ENCODE measurements at regions not wholly inside any gene's neighbourhood (a gene's known extent, or its start where the extent isn't known, plus 50 kb on each side); places are given as distances from the start of the nearest gene placed in this dataset.
A peak's percentile ranks its signal among the peaks of the same experiment; 100 is the strongest.

- DNase-seq (ENCODE audit: low spot score) = peak; percentile 79
These were observed 162.2 kb downstream of the SREK1 start for GRCh38 chr5:66306105-66306843.

- DNase-seq (ENCODE audit: low spot score) = no peak
These were observed 162.8 kb downstream of the SREK1 start for GRCh38 chr5:66306844-66307315.

DNA sequence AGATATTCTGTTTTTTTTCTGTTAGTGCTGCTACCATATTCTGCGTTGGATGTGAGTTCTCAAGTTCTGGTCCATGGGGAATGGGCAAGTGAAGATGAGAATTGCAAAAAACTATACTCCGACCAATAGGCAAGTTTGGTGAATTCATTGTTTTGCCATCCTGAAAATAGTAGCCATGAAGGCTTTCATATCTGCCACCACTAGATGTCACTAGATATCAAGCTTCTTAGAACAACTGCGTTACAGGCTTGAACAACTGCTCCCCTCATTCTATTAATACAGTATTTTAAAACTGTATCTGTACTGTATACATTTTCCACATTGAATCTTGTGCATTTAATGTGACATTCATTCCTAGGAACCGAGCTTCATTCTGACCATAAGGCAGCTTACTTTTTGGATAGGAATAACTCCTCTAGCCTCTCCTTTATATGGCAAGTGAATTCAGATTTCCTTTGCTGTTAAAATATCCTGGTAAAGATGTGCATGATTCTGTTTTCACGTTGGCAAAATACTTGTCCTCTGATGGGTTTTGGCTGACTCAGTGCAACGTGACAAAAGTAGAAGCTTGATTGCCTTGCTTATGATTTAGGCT is 163.6 kb downstream of the SREK1 start:
- peak; percentile 82 for DNase-seq (ENCODE audit: low spot score)

DNA sequence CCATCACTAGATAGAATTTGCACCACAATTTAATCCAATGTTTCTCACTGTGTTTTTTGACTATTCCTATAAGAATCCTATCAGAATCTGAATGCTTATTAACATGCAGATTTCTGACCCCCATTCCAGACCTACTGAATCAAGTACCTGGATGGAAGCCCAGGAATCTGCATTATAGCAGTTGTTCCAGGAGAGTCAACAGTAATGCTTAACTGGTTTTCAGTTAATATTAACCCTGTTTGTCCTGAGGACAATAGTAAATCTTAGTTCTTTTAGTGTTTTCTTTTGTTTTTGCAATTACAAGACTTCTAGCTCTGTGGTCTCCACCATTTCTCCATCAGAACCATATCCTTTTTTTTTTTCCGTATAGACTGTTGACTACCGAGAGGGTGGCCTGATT is 168.2 kb downstream of the SREK1 start:
- DNase-seq (ENCODE audit: low spot score) = no peak

DNA sequence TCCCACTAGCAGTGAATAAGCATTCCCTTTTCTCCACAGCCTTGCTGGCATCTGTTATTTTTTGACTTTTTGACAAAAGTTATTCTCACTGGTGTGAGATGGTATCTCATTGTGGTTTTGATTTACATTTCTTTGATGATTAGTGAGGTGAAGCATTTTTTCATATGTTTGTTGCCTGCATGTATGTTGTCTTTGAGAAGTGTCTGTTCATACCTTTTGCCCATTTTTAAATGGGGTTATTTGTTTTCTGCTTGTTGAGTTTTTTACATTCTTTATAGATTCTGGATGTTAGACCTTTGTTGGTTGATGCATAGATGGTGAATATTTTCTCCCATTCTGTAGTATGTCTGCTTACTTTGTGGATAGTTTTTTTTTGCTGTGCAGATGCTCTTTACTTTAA is 171.7 kb downstream of the SREK1 start:
- no peak for DNase-seq (ENCODE audit: low spot score)

DNA sequence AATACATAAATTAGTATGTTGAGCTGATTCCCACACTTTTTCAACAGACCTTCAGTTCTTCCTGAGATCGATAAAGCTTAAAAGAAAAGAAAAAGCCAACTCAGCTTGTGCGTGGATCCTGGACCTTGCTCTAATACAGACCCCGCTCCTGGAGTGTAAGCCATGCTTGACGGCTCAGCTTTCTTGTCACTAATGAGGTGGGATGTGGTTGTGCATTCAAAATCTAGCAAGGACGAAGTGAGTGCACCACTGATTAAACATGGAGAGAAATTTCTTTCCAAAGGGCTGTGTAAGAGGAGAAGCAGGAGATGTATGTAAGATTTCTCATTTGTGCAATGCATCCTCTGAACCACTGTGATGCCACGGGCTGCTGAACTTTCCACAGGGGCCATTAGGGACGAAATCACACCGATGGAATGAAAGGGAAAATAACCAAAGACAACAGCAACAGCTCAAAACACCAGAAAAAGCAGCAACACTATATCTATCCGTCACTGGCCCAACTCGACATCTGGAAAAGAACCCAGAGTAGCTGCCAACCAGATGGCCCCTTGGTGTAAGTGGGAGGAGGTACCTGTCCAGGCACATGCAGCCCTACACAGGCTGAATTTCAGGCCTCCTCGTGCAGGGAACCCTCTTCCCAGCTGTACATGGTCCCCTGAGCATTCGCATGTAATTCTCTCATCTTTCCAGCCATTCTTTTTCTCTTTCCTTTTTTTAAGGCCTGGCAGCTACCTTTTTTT is 178.9 kb downstream of the SREK1 start:
- DNase-seq (ENCODE audit: low spot score) = no peak

- DNase-seq (ENCODE audit: low spot score) = no peak
These were observed 179.4 kb downstream of the SREK1 start for GRCh38 chr5:66323529-66323895.

- DNase-seq (ENCODE audit: low spot score) = peak; percentile 9
These were observed 180.3 kb downstream of the SREK1 start for GRCh38 chr5:66324357-66324756.

DNA sequence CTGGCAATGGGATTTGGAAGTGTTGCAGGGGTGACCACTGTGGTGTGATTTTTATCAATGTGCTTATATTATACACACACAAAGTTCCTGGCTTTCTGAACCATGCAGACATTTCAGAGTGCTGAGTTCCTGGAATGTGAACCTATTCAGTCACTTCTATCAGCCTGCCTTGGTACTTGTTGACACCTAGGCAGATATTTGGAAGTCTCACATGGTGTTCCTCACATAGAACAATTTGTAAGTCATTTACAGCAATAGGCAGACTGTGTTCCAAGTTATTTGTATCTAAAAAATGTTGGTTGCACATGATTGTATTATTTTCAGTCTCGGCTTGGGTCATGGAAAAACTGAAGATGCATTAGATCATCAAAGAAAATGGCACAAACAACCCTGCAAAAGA is 182.2 kb downstream of the SREK1 start:
- DNase-seq (ENCODE audit: low spot score) = no peak

DNA sequence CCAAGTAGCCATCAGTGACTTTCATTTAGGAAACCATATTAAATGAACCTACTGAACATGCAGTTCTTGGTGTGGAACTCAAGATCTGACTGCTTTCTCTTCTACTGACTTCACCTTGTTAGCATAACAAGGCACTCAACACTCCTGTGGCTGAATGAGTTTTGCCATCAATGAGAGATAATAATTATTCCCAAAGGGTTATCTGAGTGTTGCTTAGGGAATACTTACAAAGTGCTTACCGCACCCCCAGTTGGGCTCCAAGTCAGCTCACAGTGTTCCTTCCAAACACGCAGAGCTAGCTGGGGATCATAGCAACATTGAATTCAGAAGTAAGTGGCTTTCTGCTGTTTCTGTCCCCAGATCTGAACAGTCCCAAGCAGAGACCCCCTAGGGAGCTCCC is 182.9 kb downstream of the SREK1 start:
- DNase-seq (ENCODE audit: low spot score) = no peak

- DNase-seq (ENCODE audit: low spot score) = no peak
These were observed 185.0 kb downstream of the SREK1 start for GRCh38 chr5:66329078-66329477.

DNA sequence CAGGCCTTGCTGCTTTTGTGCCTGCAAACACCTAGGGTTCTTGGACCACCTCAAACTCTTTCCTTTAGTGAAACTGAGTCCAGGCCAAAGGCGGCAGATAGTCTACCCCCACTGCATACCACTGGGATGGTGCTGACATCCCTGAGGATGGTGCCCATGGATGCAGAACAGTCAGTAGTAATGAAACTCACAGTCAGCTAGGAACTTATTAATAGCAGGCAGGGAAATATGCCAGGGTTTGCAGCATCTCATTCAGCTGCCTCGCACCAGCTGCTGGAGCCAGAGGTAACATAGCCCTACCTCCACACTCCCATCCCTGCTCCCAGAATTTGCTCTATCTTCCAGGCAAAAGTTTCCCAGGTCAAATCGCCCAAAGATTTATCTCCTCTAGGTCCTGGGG is 189.1 kb downstream of the SREK1 start:
- peak; percentile 32 for DNase-seq (ENCODE audit: low spot score)

DNA sequence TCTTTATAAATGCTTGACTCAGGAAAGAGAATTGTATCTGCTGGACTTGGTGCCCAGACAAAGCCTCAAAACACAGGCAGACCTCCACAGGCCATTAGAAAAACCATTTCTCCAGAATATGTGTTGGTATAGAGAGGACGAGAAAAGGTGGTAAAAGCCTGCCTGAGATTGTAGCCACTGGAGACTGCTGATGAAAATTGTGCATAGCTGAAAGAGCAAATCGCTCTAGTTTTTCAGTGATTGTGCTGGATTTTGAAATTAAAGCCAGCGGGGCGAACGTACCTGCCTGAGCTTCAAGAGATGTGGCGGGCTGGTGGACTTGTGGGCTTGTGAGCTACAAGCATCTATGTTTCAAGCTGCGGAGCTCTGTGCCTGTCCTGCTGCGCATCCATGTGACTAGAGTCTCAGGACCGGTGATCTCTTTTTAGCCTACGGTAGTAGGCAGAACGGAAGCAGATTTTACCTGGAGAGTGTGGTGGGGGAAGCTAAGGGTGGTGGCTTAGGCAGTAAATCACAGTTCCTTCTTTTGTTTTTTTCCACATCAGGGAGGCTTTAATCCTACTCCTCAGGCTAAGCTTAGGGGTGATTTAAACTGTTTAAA is 193.6 kb downstream of the SREK1 start:
- DNase-seq (ENCODE audit: low spot score) = no peak

GRCh38 chr5:66338828-66339227 is 194.7 kb downstream of the SREK1 start:
- DNase-seq (ENCODE audit: low spot score) = no peak

DNA sequence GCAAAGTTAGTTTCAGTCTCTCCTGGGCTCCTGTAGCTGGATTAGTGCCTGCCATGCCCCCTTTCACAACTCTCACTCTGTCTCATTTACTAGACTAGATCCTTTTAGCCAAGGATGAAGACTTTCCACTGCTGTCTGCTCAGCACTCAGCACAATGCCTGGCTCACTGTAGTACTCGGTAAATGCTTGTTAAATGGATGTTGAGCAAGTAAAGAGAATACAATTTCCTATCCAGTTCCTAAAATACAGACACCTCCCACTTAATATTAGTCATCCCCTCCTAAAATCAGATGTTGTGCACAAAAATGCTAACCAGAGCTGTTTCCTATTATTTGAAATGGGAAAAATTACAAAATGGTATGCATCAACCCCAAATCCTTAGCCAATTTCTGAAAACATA is 195.8 kb downstream of the SREK1 start:
- peak; percentile 34 for DNase-seq (ENCODE audit: low spot score)

GRCh38 chr5:66340786-66341185 is 196.7 kb downstream of the SREK1 start:
- DNase-seq (ENCODE audit: low spot score) = no peak

DNA sequence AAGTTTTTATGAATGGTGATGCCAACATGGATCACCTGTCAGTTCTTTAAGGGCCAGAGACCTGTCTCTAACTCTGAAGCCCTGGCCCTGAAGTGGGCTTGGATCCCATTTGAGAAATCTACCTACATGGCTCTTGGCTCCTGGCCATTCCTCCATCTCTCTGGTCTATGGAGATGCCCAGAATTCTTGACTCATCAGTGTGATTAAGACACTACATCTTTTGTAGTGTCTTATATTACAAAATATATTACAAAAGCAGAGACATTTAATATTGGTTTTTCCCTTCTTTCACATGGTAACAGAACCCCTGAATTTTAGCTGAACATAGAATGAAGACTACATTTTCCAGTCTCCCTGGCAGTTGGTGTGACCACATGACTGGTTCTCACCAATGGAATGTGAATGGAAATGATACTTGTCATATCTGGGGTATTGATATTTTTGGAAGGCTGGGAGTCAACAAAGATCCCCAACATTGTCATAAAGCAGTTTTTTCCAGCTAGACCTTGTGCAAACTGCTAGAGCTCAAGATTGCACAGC is 198.3 kb downstream of the SREK1 start:
- DNase-seq (ENCODE audit: low spot score) = no peak

GRCh38 chr5:66343370-66344071 is 199.4 kb downstream of the SREK1 start:
- DNase-seq (ENCODE audit: low spot score) = no peak

DNA sequence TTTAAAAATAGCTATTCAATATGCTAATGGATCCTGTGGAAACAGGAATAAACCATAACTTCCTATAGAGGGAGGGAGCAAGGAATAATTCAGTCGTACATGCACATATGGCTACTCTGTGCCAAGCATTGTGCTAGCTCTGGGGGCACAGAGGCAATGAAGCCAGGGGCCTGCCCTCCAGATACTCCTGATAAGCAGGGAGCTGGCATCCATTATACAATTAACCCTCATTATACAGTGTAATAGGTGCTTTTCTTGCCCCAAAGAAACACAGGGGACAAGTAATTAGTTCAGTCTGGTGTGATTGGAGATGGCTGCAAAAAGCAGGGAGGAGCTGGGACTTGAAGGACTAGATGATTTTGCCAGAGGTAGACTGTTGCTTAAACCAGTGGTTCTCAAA is 200.4 kb downstream of the SREK1 start:
- DNase-seq (ENCODE audit: low spot score) = no peak

DNA sequence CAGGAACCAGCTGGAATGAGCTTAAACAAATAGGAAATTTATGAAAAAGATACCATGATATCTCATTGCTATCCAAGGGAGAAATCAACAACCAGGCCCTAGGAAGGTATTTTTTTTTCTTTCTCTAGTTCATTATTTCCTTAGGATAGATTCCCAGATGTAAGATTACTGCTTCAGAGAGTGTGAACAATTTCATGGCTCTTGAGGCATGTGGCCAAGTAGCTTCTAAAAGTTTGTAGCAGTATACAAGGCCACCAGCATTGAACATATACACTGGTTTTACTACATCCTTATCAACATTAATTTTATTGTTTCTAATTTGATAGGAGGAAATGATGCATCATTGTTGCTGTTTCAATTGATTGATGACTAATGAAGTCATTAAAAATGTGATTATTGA is 201.2 kb downstream of the SREK1 start:
- DNase-seq (ENCODE audit: low spot score) = no peak

DNA sequence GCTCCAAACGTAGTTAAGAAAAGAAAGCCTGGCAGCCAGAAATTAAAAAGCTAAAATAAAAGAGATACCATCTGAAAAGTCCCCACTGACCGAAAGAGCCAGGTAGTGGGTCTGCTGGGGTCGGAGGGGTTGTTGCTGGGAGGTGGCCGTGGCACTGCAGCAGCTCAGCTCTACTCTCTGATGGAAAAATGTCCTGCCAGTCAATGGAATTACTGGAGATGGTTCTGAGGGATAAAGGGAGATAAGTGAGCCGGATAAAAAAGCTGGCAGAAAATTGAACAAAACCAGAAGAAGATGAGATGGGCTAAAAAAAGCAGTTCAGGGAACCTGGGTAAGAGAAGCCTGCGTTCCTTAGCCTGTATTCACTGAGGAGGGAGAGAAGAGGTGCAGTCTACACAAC is 202.8 kb downstream of the SREK1 start:
- no peak for DNase-seq (ENCODE audit: low spot score)
